Activated CD4-positive, alpha-beta T cell treated with anti-CD3 and anti-CD28 coated beads, Interleukin-2, amount 50 U/mL, for 16 hours (primary cell): ENCODE measurements at regions not wholly inside any gene's neighbourhood (a gene's known extent, or its start where the extent isn't known, plus 50 kb on each side); places are given as distances from the start of the nearest gene placed in this dataset.
"Not testable (repeated sequence)": the region's sequence is repeated elsewhere in the genome, so short reads cannot be mapped to it uniquely, and the experiment has no call there.

Source experiments
- DNase-seq: peaks from one replicate; pipeline ENCODE4 v3.0.0-alpha.2; 2020

GRCh38 chr2:161039071-161039470, 121.2 kb upstream of the TANK start:
- no peak for DNase-seq

- no peak for DNase-seq
Observed at GRCh38 chr2:161041356-161041755, 118.9 kb upstream of the TANK start.

GRCh38 chr2:161042990-161043625, 117.1 kb upstream of the TANK start:
- no peak for DNase-seq

- no peak for DNase-seq
Observed at GRCh38 chr2:161044095-161044865, 115.9 kb upstream of the TANK start.

GRCh38 chr2:161044921-161045320, 115.3 kb upstream of the TANK start:
- no peak for DNase-seq

- DNase-seq: no peak
Observed at GRCh38 chr2:161045726-161046125, 114.5 kb upstream of the TANK start.

- DNase-seq: no peak
Observed at GRCh38 chr2:161046876-161047275, 113.4 kb upstream of the TANK start.

- DNase-seq: no peak
Observed at GRCh38 chr2:161048317-161048716, 111.9 kb upstream of the TANK start.

GRCh38 chr2:161049559-161049958, 110.7 kb upstream of the TANK start:
- no peak for DNase-seq

- no peak for DNase-seq
Observed at GRCh38 chr2:161052214-161052613, 108.0 kb upstream of the TANK start.

- DNase-seq: no peak
Observed at GRCh38 chr2:161055289-161055688, 104.9 kb upstream of the TANK start.

- no peak for DNase-seq
Observed at GRCh38 chr2:161059388-161059787, 100.8 kb upstream of the TANK start.

- DNase-seq: no peak
Observed at GRCh38 chr2:161061786-161062185, 98.4 kb upstream of the TANK start.

- peak; percentile 83 for DNase-seq
Observed at GRCh38 chr2:161063157-161063945, 96.9 kb upstream of the TANK start.

- no peak for DNase-seq
Observed at GRCh38 chr2:161063946-161064306, 96.3 kb upstream of the TANK start.

- DNase-seq: no peak
Observed at GRCh38 chr2:161067846-161068350, 92.3 kb upstream of the TANK start.

GRCh38 chr2:161068670-161069069, 91.6 kb upstream of the TANK start:
- no peak for DNase-seq

- DNase-seq: no peak
Observed at GRCh38 chr2:161070693-161071479, 89.3 kb upstream of the TANK start.

GRCh38 chr2:161072436-161072835, 87.8 kb upstream of the TANK start:
- not testable (repeated sequence) for DNase-seq

GRCh38 chr2:161075701-161076100, 84.5 kb upstream of the TANK start:
- no peak for DNase-seq

- DNase-seq: no peak
Observed at GRCh38 chr2:161076936-161077335, 83.3 kb upstream of the TANK start.

GRCh38 chr2:161077367-161078210, 82.6 kb upstream of the TANK start:
- peak; percentile 95 for DNase-seq
